T-helper 2 cell (primary cell): ENCODE measurements at regions not wholly inside any gene's neighbourhood (a gene's known extent, or its start where the extent isn't known, plus 50 kb on each side); places are given as distances from the start of the nearest gene placed in this dataset.
A peak's percentile ranks its signal among the peaks of the same experiment; 100 is the strongest.

Experiments used
- DNase-seq, 5 experiments: peaks; one replicate each; pipeline versions ENCODE4 v3.0.0 to v3.0.0-alpha.2; 2012 to 2022

DNA sequence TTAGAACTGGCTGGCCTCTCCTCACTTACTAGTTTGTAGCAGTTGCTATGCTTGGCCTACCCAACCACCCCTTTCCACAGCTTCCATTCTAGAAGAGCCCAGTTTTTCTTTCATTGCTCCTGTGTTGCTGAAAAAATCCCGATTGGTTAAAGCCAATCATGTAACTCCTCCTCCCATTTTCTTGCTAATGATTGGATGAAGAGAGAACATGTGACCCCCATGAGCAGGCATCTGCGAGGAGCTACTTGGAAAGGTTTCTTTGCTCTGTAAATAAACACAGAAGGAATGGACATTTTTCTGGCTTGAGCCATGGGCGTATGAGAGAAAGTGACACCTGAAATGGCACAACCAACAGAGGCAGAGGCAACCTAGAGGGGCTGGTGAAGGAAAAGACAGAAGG, 773.8 kb upstream of the TBX3 start:
- DNase-seq, result no peak

DNA sequence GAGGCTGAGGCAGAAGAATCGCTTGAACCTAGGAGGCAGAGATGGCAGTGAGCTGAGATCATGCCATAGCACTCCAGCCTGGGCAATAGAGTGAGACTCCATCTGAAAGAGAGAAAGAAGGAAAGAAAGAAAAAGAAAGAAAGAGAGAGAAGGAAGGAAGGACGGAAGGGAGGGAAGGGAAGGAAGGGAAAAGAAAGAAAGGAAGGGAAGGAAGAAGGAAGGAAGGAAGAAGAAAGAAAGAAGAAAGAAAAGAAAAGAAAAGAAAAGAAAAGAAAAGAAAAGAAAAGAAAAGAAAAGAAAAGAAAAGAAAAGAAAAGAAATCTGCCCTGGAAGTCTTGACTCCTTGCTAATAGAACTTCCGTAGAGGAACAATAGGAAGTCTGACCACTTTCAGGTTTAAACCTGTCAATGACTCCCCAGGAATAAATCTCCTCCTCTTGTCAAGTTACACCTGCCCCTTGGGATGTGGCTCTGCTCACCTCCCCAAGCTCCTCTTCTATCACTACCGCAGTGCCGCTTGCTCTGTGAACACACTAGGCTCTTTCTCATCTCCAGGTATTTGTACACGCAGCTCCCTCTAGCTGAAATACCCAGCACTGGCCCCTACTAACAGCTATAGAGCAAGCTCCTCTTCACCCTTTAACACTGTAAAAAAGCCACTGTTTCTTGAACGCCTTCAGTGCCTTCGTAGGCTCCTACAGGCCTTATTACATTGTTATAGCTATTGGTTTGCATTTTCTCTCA, 773.1 kb upstream of the TBX3 start:
- DNase-seq, result no peak

DNA sequence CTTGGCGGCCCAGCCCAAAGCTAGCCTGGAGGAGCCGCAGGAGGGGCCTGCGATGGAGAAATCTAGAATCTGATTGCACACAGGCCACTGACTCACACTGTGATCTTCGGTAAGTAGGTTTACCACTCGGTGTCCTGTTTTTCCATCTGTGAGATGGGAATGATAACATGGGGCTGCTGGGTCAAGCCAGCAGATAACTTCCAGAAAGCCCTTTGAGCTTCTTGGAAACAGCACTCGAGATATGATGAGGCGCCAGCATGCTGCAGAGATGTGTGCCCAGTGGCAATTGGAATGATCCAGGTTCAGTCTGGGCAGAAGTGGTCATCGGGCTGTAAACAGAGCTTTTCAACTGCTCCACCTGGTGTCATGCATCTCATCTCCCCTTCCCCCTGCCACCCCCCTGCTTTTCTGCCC, 771.3 kb upstream of the TBX3 start:
- DNase-seq, result no peak

DNA sequence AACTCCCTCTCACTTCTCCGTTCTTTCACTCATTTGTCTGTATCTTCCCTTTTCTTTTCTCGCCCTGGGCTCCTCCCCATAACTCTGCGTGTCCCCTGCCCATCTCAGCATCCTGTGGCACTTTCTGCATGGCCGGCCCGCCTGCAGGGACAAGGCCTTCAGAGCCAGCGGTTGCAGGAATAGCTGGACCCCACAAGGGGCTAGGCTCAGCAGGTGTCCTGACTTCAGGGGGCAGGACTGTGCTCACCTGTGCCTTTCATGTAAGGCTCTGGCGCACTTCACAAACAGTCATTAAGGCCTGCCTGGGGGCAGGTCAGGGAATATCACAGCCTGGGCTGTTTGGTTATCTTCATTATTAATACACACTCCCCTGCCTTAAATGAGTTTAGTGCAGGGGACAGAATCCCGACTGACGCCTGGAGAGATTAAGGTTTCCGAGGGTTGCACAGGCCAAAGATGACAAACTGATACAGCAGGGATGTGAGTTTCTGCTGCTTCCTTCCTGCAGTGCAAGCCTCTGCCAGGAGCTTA, 768.8 kb upstream of the TBX3 start:
- DNase-seq, result no peak

DNA sequence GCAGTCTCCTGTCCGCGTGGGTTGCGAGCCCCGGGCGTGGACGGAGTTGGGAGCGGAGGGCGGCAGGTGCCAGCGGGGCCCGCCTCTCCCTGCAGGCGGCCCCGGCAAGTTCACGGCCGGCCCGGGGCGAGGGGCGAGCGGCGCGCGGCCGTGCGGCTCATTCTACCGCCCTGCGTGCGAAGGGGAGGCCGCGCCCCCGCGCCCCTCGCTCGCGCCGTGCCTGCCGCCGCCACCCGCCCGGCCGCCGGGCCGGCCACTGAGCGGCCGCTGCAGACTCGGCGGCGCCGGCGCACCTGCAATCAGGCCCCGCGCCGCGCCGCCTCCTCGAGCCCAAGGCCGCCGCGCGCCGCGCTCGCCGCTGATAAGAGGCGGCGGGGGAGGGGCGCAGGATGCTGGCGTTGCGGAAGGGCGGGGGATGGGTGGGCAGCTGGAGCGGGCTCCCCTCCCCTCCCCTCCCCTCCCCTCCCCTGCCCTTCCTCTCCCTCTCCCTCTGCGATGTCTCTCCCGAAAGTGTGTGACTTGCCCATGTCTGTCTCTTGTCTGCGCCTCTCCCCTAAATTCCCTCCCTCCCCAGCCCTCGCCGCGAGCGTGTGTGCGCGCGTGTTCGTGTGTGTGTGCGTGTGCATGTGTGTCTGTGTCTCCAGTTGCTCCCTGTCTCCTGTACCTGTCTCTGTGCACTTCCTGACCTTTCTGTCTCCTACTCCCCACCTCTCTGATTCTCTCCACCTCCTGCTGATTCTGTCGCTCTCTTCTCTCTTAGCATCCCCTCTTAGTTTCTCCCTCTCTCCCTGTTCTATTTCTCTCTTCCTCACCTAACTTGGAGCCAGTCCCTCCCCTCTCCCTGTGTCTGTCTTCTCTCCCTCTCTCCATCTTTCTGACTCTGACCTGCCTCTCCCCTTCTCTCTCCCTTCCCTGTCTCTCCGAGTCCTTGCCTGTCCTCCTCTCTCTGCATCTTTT, 768.1 kb upstream of the TBX3 start:
- DNase-seq, result peak in 1 of 5 experiments; percentile 25

DNA sequence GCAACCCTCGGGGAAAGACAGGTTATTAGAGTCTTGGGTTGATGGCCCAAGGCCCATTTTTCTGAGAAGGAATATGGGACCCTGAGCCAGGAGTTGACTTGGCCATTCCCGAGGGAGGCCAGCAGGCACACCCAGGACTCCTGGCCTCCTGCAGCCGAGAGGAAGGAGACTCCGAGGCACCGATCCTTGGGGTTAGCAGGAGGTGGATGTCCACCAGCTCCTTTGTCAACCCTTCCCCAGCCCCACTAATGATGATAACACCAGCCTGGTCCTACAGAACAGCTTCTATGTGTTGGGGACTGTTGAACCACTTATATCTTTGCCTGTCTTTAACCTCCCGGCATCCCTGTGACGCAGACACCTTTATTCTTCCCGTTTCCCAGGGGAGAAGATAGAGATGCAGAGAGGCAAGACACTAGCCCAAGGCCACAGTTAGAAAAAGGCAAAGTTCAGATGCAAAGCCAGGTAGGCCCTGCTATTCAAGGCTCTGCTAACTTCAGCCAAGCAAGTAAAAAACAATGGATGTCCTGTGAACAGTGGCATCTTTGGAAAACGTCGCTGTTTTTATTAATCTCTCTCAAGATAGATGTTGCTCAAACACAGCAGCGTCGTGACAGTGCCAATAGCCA, 767.3 kb upstream of the TBX3 start:
- no peak for DNase-seq

DNA sequence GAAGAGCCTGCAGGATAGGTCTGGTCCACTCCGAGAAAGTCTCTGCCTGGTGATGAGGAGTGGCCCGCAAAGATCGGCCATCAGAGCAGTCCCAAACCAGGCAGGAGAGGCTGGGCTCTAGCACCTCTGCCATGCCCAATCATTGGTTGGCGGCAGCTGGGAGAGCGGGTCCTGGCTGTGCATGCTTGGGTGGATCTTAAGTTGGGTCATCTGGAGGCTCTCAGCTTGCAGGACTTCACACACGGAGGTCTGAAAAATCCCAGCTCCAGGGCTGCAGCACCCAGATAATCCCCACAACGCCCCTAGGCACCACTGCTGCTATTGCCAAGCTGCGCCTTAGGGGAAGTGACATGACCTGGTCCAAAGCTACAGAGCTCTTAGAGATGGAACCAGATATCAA, 766.7 kb upstream of the TBX3 start:
- no peak for DNase-seq

DNA sequence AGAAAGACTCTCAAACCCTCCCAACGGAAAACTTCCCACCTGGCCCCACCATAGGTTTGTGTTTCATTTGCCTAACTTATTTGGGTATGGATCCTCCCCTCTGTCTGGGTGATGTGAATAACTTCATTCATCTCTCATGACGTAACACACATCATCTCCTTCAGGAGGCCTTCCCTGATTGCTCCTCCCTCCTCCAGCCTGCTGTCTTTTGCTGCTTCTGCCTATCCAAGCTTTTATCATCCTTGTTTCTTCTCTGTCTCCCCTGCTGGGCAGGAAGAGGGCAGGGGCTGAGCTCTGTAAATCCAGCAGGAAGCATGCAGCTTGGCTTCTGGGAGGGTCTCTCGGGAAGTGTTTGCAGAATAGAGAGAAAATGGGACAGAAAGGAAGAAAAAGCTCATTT, 766.0 kb upstream of the TBX3 start:
- DNase-seq, result no peak

DNA sequence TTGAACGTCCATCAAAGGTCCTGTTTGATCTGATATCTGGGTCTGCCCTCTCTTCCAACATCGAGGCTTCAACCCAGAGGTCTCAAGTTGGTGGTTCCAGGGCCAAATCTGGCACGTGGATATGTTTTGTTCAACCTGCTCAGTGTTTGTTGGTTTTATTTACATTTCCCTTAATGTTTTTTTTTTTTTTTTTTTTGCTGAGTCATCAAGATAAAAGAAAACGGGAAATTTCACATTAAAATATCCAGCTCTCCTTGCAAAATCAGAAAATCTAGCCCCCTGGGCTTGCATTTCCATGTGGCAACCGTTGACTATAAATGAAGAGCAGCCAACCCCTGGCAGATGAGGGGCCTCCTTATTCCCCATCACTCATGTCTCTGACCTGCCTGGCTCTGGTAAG, 765.6 kb upstream of the TBX3 start:
- DNase-seq, result no peak

DNA sequence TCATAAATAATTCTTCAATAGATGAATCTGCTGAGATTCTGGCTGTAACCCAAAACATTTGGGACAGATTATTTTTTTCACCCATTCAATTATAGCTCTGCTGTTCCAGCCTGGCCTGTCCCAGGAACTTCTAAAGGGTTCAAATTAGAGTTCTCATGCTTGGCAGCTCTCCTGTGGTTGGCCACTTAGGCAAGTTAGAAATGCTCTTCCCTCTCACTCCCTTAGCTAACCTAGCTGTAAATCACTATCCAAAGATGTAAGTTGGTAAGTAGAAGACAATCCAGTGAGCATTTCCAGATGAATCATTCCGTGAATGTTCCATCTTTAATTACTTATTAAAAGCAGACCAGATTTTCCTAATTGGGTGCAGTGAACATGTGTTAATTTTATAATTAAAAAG, 760.4 kb upstream of the TBX3 start:
- DNase-seq, result no peak

DNA sequence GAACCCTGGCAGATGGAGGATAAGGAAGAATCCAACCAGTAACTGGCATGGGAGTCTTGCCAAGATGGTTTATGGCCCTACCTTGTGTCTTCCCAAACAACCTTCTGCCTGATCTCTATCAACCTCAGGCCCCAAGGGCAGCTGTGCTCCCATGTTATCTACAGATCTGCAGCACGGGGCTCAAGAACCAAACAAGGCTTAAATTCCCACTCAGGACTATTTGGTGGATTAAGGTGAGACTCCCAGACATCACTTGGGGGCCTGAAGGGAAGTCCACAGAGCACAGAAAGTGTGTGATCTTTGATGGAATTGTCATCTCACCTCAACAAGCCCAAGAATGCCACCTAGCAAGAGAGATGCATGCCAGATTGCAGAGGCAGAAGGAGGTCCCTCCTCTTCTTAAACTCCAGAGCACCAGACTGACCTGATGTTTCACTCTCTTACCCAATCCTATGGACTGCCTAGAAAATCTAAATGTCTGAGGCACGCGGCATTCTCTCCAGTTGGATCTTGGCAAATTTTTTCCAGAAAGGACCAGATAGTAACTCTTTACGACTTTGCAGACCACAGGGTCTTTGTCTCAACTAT, 759.5 kb upstream of the TBX3 start:
- no peak for DNase-seq

DNA sequence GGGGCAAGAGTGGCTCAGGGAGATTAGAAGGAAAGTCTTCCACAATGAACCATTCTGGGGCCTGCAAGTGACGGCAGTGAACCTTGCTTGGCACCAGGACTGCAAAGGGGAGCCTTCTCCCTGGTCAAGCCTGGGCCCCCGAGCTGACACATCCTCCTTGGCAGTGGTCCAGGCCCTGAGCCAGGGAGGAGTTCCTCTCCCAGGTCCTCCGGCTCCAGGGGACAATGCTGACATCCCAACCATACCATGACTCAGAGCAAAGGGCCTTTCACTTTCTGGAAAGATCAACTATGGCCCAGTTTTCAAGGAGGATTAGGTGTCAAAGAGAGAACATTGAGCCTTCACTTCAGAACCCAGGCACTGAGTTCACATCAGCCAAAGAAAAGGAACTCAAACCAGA, 756.5 kb upstream of the TBX3 start:
- DNase-seq, result no peak

DNA sequence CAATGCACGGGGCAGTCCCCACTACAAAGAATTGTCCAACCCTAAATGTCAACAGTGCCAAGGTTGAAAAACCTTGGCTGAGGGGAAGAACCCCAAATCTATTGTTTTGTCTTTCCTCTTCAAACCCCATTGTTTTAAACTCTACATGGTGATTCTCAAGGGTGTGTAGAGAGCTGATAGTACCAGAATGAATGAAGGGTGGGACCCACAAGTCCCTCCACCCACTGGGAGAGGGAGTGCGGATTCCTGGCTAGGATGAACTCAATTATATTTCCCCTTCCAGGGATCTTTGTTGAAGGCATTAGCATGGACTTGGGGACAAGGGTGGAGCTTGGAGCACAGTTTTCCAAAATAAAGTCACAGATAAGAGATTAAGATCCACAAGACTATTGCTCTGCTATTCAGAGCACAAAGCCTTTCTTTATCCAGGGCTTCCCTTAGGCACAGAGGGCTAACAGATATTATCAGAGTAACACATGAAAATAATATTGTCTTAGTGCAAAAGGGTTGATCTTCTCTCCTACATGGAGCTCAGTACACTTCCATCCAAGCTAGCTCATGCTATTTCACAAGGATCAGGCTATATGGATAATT, 755.1 kb upstream of the TBX3 start:
- DNase-seq, result no peak

DNA sequence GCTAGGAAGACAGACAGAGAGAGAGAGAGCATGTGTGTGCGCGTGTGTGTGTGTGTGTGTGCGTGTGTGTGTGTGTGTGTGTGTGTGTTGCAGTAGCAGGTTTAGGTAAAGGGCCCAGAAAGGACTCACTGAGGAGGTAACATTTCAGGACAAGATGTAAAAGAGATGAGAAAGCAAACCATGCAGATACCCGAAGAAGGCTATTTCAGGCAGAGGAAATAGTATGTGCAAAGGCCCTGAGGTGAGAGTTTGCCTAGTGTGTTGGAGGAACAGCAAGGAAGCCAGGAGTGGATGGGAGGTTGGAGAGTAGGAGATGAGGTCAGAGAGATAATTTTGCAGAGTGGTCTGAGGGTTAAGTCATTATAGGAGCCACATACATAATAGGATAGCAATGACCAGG, 754.3 kb upstream of the TBX3 start:
- DNase-seq, result no peak

DNA sequence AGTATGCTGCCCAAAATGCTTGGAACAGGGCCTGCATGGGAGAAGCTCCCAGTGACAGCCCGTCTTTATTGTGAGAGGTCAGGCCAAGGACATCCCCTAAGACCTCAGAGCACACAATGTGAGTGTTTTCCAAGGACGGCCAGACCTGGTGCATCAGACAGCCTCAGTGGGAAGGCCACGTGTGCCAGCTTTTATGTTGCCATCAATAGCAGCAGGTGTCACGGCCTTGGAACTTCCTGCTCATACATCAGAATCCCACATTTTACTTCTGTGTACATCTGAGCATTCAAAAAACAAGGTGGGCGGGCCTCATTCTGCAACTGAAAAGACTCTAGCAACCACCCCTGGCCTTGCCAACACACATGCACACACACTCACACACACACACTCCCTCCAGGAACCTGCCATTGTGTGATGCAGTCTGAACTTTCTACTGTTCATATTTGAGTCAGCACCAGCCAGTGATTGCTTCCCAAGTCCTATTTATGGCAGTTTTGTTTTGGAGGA, 753.1 kb upstream of the TBX3 start:
- DNase-seq, result no peak

DNA sequence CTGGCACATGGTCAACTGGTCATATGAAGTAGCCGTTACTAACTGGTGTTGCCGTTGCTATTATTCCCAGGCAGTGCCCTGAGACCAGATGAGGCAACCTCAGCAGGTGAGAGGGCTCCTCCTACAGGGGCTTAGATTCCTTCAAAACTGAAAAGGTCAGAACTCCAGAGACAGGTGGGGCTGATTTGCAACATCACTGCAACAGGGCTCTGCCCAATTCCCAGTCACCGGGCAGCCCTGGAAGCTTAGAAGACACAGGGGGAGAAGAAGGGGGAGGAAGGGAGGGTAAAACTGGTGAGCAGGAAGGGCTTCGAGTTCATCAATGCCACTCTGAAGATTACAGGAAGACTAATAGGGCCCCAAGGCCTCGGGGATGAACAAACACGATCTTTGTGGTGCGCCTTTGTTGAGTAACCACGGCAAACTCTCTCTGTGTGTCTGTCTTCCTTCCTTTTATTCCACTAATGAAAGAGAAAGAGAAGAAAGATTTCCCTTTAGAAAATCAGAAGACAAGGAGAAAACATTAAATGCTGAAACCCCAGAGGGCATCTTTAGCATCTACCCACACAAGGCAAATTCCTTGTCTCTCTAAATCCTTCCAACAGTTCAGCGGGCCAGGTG, 749.1 kb upstream of the TBX3 start:
- DNase-seq, result no peak

DNA sequence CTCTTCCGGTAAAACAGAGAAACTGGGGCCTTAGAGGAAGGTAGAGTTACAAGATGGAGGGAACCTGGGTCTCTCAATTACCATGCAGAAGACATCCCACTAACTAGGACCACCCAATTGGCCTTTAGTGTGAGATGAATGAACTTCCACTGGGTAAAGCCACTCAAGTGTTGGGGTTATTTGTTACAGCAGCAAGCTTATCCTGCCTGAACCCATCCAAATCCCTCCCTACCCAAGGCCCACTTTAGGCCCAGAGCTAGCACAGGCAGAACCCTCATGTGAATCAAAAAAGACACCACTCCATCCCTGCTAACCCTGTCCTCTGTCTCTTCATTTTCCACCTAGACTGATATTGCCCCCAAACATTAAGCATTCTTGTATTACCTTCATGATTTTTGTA, 746.7 kb upstream of the TBX3 start:
- no peak for DNase-seq

DNA sequence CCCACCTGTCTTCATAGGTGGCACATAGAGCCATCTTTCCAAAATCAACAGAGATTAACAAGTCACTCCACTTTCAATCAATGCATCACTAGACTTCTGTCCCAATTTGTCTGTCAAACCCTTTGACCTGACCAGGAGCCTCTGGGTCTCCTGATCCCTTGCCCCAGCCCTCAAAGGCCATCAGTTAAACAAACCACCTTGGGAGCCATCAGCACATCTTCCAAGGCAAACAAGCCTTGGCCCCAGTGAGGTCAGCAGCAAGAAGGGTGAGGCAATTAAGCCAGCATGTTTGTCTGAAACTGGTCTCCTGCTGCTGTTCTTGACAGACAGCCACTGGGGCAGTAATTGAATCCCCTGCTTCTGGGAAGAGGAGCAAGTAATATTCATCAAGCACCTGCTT, 742.8 kb upstream of the TBX3 start:
- DNase-seq, result no peak

DNA sequence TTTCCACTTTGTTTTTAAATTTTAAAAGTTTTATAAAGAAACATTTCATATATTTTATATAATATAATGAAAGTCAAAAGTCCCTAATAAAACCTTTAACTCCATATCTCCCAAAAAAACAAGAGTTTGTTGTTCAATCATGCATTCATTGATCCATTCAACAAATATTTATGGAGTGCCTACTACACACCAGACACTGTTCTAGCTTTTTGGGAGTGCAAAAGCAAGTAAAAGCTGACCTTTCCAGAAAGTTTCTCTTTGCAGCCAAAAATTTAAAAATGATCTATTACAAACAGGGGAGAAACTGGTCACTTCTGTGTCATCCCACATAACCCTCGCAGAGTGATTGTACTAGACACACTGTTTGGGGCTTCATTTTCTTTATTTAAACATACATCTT, 740.0 kb upstream of the TBX3 start:
- no peak for DNase-seq

DNA sequence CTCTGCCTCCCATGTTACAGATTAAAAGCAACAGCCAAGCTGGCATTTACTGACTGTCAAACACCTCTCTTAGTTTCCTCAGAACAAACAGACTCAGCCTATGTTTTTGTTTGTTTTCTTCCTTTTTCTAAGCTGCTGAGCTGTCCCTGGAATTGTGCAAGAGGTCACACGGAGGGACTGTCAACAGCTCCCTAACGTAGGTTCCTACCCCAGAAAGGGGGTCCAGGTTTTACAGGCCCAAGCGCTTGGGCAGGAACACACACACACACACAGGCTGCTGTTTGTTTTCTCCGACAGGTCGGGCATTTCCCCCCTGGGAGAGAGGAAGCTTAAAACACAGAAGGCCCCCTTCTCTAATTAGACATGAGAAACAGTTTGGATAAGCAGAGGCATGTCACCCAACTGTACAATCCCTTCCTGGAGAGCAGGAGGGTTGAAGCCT, 739.6 kb upstream of the TBX3 start:
- DNase-seq, result no peak

DNA sequence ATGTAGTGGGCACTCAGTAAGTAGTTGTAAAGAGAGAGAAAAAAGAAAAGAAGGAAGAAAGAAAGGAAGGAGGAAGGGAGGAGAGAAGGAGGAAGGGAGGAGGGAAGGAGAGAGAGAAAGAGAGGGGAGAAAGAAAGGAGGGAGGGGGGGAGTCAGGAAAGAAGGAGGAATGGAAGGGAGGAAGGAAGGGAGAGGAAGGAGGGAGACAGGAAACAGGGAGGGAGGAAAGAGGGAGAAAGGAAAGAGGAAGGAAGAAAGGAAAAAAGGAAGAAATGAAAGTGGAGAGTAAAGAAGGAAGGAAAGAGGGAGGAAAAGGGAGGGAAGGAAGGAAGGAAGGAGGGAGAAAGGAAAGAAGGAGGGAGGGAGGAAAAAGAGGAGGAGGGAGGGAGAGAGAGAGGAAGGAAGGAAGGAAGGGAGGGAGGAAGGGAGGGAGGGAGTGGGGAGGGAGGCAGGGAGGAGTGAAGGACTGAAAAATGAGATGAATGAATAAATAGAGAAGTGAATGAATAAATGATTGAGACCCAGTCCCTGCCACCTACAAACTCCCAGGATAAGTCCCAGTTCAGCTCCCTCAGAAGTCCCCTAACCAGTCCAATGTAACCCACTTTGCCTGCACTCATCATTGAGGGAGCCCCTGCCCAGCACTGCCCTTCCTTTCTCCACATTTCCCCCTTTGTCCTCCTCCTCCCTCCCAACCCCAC, 739.0 kb upstream of the TBX3 start:
- no peak for DNase-seq
